Activated CD4-positive, alpha-beta T cell treated with anti-CD3 and anti-CD28 coated beads for 36 hours (primary cell): ENCODE measurements at regions not wholly inside any gene's neighbourhood (a gene's known extent, or its start where the extent isn't known, plus 50 kb on each side); places are given as distances from the start of the nearest gene placed in this dataset.
A peak's percentile ranks its signal among the peaks of the same experiment; 100 is the strongest.

ENCODE experiments used
- ATAC-seq: fragments of 200-7000 bp; cut with Tn5 transposase; one replicate; pipeline ENCODE4 v1.10.0; 2021; ENCODE audit warnings: mild to moderate bottlenecking, moderate library complexity
- CTCF ChIA-PET: fragments of 350-600 bp; sonication (Branson Sonifier 250); formaldehyde crosslinking; loops from one replicate; lab custom pipeline; 2021; ENCODE audit warnings: antibody characterized with exemption; lab: Charles Lee
- POLR2A ChIA-PET: fragments of 350-600 bp; sonication (Branson Sonifier 250); formaldehyde crosslinking; loops from one replicate; lab custom pipeline; 2021; ENCODE audit warnings: antibody characterized with exemption, inconsistent platforms; lab: Charles Lee
- DNase-seq: peaks from one replicate; pipeline ENCODE4 v3.0.0-alpha.2; 2020
- H3K27ac Mint-ChIP-seq: one replicate; pipeline ENCODE4 v1.8.0; 2021; ENCODE audit warnings: mixed read lengths
- H3K27me3 Mint-ChIP-seq: one replicate; pipeline ENCODE4 v1.8.0; 2021; ENCODE audit warnings: mixed read lengths
- H3K36me3 Mint-ChIP-seq: one replicate; pipeline ENCODE4 v1.8.0; 2021; ENCODE audit warnings: low read depth, mixed read lengths
- H3K4me1 Mint-ChIP-seq: one replicate; pipeline ENCODE4 v1.8.0; 2021; ENCODE audit warnings: mixed read lengths
- H3K4me3 Mint-ChIP-seq: one replicate; pipeline ENCODE4 v1.8.0; 2021; ENCODE audit warnings: mild to moderate bottlenecking, moderate library complexity, mixed read lengths
- H3K9me3 Mint-ChIP-seq: one replicate; pipeline ENCODE4 v1.8.0; 2021; ENCODE audit warnings: low read depth, mixed read lengths
- intact Hi-C, 2 experiments: fragments of 100-400 bp; cut with DNase I in 1 of 2; cut with micrococcal nuclease in 1 of 2; formaldehyde crosslinking; loops; one replicate each; pipeline versions ENCODE4 v1.14.2 to v1.15.1; 2022 to 2024; cut with DNase I, micrococcal nuclease

DNA sequence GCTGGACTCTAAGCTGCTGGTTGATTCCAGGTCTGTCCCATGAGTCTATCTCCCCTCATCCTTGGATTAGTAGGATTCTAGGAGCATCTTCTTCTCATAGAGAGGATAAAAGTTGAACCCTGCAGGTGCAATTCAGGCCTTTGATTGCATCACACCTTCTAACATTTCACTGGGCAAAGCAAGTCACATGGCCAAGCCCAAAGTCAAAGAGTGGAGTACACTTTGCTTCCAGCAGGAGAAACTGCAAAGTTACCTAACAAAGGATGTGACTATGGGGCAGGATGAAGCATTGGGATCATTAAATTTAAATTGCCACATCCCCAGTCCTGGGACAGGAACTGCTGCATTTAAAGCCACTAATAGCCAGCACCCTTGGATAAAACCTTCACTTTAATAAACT, 51.0 kb upstream of the EGFLAM start:
- Mint-ChIP-seq H3K9me3 (peaks cover 1% of the 10 kb centered on the region), H3K27ac (no peak overlapping the region), H3K4me1 (no peaks in the 10 kb centered on the region), H3K27me3 (peaks cover 7% of the 10 kb centered on the region), H3K36me3 (no peaks in the 10 kb centered on the region), H3K4me3 (no peak overlapping the region)
- intact Hi-C loops = no loop called here
- ChIA-PET POLR2A (no interaction called here), CTCF (interaction anchor here (0.7 kb wide), 1 partner anchor 57 kb away, joined by 3 read pairs; no protein-coding TSS in a partner anchor)
- no peak for DNase-seq
- no peak for ATAC-seq

DNA sequence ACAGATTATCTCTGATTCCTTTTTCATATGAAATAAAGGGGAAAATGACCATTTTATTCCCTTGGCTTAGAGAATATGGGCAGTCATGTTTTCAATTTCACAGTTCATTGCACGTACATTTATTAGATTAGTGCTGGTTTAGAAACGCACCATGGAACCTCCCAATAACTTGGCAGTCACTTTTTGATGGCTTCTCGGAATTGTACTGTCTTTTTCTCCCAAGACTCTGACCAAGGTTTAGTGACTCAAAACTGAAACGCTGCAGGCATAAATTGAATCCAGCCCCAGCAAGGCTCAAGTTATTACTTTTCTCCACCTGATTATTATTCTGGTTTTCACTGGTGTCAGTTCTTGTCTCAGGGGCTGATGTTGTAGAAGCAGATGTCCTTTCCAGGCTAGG, 55.6 kb upstream of the EGFLAM start:
- no peaks in the 10 kb centered on the region for H3K9me3 Mint-ChIP-seq
- no peaks in the 10 kb centered on the region for H3K4me1 Mint-ChIP-seq
- no peaks in the 10 kb centered on the region for H3K36me3 Mint-ChIP-seq
- no peak overlapping the region for H3K4me3 Mint-ChIP-seq
- no peak for DNase-seq
- ChIA-PET CTCF (no interaction called here), POLR2A (no interaction called here)
- intact Hi-C loops = loop anchor here in 1 of 2 experiments (1.0 kb wide), 1 partner anchor 17 kb away; no protein-coding TSS in a partner anchor
- ATAC-seq = no peak
- H3K27me3 Mint-ChIP-seq = peaks cover 7% of the 10 kb centered on the region
- no peak overlapping the region for H3K27ac Mint-ChIP-seq

DNA sequence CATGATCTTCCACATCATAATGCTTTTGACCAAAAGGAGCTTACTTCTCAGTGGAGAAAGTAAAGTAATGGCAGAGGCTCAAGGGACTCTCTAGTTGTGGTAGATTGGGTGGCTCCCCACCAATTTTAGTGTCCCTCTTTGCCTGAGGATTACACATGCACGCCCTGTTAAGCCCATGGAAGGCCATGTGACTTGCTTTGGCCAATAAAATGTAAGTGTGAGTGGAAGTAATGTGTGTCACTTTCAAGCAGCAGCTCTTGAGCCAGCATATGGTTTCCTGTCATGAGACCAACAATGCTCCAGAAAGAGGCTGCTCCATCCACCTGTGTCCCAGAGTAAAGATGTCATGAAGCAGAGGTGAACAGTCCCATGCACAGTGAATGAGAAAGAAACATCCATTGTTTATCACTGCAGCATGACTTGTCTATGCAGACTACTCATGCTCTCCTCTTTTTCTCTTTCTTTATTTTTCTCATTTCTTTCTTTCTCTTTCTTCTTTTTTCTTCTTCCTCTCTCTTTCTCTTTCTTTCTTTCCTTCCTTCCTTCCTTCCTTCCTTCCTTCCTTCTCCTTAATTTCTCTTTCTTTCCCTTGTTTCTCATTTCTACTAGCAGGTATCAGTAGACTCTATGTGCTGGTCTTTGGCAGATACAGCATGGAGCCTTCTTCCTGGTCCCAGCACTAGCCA, 57.3 kb upstream of the EGFLAM start:
- Mint-ChIP-seq H3K27me3 (peaks cover 7% of the 10 kb centered on the region), H3K9me3 (no peaks in the 10 kb centered on the region), H3K4me3 (no peak overlapping the region), H3K4me1 (no peaks in the 10 kb centered on the region), H3K36me3 (no peaks in the 10 kb centered on the region), H3K27ac (no peak overlapping the region)
- CTCF ChIA-PET = interaction anchor here (0.6 to 1.1 kb wide), 3 partner anchors 9 to 426 kb away, joined by 3 to 6 read pairs (median 5); no protein-coding TSS in a partner anchor
- DNase-seq (no peak), ATAC-seq (no peak)
- intact Hi-C loops = no loop called here
- POLR2A ChIA-PET = no interaction called here

DNA sequence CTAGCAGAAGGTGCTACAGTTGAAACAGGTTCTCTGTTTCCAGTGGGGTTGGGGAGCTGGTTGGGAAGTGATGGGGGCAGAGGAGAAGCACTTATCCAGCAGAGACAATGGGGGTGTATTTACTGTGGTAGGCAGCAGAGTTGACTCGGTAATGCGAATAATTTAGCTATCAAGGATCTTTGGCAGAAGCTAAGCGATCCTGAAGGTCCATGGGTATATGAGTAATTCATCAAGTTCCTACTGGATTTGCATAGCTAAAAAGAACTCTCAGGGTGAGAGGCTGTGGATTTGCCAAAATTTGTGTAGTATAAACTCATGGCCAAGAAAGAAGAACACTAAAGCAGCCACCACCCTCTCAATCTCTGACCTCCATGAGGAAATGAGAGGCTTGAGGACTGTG, 61.2 kb upstream of the EGFLAM start:
- DNase-seq (no peak), ATAC-seq (no peak)
- ChIA-PET POLR2A (no interaction called here), CTCF (no interaction called here)
- intact Hi-C loops = no loop called here
- Mint-ChIP-seq H3K36me3 (no peaks in the 10 kb centered on the region), H3K9me3 (no peaks in the 10 kb centered on the region), H3K4me3 (no peak overlapping the region), H3K27me3 (peaks cover 21% of the 10 kb centered on the region), H3K4me1 (peaks cover 4% of the 10 kb centered on the region), H3K27ac (no peak overlapping the region)

DNA sequence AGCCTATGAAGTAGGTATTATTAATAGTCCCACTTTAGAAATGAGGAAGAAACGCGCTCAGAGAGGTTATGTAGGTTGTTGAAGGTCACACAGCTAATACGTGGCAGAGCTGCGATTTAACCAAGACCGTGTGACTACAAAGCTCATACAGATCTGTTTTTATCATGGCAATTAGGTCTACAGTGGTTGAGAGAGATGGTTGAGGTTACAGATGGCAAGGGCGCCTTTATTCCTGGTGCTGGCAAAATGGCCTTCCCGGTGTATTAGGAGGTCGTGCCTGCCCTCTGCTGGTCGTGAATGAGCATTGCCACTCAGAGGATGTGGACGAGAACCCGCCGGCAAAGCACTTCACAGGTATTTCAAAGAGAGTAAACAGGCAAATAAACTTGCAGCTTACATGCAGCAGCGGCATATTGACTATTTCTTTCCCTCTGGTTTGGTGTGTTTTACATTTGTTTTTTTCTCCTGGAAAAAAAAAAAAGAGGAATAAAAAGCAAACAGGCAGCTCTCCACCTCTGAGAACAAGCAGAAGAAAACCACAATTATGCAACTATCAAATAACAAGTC, 65.3 kb upstream of the EGFLAM start:
- H3K27me3 Mint-ChIP-seq = peaks cover 21% of the 10 kb centered on the region
- ATAC-seq = peak; percentile 77
- POLR2A ChIA-PET = interaction anchor here (0.7 kb wide), 1 partner anchor 93 kb away, joined by 4 read pairs; no protein-coding TSS in a partner anchor

DNA sequence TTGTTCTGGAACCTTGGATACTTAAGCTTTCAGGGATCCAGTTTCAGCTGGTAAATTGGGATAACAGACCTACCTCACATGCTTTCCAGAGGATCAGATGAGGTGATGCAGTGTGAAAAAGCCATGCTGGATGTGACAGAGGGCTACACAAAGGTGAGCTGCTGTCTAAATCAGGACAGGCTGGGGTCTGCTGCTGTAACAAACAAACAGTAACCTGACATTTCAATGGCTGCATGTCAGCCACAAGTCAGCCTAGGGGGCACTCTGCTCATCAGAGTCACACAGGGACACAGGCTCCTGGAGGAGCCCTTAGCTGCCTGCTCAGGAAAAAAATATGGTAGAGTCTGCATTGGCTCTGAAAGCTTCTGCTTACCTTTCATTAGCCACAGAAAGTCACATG, 66.7 kb upstream of the EGFLAM start:
- no peak overlapping the region for H3K27ac Mint-ChIP-seq
- H3K9me3 Mint-ChIP-seq = no peaks in the 10 kb centered on the region
- no peaks in the 10 kb centered on the region for H3K36me3 Mint-ChIP-seq
- no peak overlapping the region for H3K4me3 Mint-ChIP-seq
- H3K4me1 Mint-ChIP-seq = peaks cover 4% of the 10 kb centered on the region
- no peak for DNase-seq
- ChIA-PET CTCF (interaction anchor here (0.7 to 3.9 kb wide), 10 partner anchors 9 to 779 kb away, joined by 3 to 25 read pairs (median 4); no protein-coding TSS in a partner anchor), POLR2A (no interaction called here)
- peaks cover 21% of the 10 kb centered on the region for H3K27me3 Mint-ChIP-seq
- intact Hi-C loops = loop anchor here in 1 of 2 experiments (5.0 kb wide), 1 partner anchor 779 kb away; no protein-coding TSS in a partner anchor
- no peak for ATAC-seq

More for the DNA sequence above, 65.3 kb upstream of the EGFLAM start:
- Mint-ChIP-seq H3K9me3 (no peaks in the 10 kb centered on the region), H3K36me3 (no peaks in the 10 kb centered on the region), H3K27ac (no peak overlapping the region), H3K4me1 (peaks cover 4% of the 10 kb centered on the region), H3K4me3 (no peak overlapping the region)
- CTCF ChIA-PET = interaction anchor here (0.6 to 3.9 kb wide), 17 partner anchors 9 to 1696 kb away, joined by 3 to 25 read pairs (median 4); no protein-coding TSS in a partner anchor
- intact Hi-C loops = loop anchor here (1.0 to 5.0 kb wide), 3 partner anchors 356 to 781 kb away; no protein-coding TSS in a partner anchor
- peak; percentile 78 for DNase-seq

DNA sequence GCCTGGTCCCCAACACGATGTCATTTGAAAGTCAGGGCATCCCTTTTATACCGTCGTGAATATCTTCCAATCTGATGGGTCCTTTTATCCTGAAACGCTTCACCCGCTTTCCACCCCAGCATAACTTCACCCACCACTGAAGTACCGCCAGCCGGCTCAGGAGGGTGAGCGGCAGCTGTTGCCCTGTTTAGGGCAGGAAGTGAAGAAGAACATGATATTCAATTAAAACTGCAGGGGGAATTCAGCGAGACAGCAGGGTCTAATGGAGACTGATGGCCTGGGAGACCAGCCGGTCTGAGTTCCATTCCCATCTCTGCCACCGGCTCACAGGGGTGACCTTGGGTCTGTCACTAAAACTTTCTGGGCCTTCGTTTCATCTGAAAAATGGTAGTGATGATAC, 68.2 kb upstream of the EGFLAM start:
- H3K27ac Mint-ChIP-seq = no peak overlapping the region
- no peaks in the 10 kb centered on the region for H3K36me3 Mint-ChIP-seq
- H3K4me3 Mint-ChIP-seq = no peak overlapping the region
- DNase-seq = no peak
- ChIA-PET CTCF (no interaction called here), POLR2A (no interaction called here)
- ATAC-seq = no peak
- intact Hi-C loops = loop anchor here in 1 of 2 experiments (5.0 kb wide), 1 partner anchor 778 kb away; no protein-coding TSS in a partner anchor
- H3K9me3 Mint-ChIP-seq = no peaks in the 10 kb centered on the region
- H3K27me3 Mint-ChIP-seq = peaks cover 23% of the 10 kb centered on the region
- peaks cover 4% of the 10 kb centered on the region for H3K4me1 Mint-ChIP-seq

DNA sequence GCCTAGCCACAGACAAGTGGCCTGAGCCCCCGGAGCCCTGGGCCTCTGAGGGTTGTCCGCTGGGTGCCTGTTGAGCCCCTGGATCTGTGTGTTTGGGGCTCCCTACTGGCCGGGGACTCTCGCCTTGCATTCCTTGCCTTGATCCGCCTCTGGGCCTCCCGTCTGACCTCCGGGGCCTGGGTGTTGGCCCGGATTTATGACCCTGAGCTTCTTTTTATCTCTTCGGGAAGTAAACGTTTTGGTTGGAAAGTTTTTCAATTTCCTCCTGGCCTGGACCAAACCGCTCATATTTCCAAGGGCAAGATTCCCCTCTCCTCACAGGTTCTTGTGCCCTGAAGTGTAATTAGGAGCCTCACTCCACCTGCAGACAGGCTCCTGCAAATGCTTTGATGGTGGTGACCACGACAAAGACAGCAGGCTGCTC, 69.3 kb upstream of the EGFLAM start:
- intact Hi-C loops = no loop called here
- Mint-ChIP-seq H3K9me3 (no peaks in the 10 kb centered on the region), H3K36me3 (no peaks in the 10 kb centered on the region), H3K27ac (no peak overlapping the region), H3K4me1 (peaks cover 4% of the 10 kb centered on the region), H3K4me3 (no peak overlapping the region), H3K27me3 (peaks cover 17% of the 10 kb centered on the region)
- POLR2A ChIA-PET = no interaction called here
- CTCF ChIA-PET = interaction anchor here (0.6 kb wide), 1 partner anchor 8 kb away, joined by 3 read pairs; no protein-coding TSS in a partner anchor
- ATAC-seq (no peak), DNase-seq (no peak)

DNA sequence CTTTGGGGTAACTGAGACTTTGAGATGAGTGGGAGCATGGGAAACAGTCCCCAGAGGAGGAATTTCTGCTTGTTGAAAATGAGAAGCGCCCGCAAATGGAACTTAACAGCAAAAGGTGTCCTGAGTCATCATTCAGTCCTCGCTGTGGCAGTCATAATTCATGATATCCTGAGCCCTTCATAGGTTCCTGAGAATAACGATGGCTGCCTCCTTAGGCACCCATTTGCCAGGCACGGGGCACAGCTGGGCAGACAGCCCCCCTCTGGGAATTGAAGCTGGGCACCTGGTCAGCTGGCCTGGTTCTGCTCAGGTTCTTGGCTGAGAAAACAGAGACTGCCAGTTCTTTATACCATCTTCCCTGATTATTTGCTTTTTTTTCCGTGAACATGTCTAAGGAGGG, 69.8 kb upstream of the EGFLAM start:
- ATAC-seq (no peak), DNase-seq (no peak)
- Mint-ChIP-seq H3K27ac (no peak overlapping the region), H3K27me3 (peaks cover 12% of the 10 kb centered on the region), H3K4me1 (peaks cover 4% of the 10 kb centered on the region), H3K9me3 (no peaks in the 10 kb centered on the region), H3K36me3 (no peaks in the 10 kb centered on the region), H3K4me3 (no peak overlapping the region)
- ChIA-PET POLR2A (no interaction called here), CTCF (interaction anchor here (0.8 kb wide), 1 partner anchor 12 kb away, joined by 5 read pairs; no protein-coding TSS in a partner anchor)
- intact Hi-C loops = no loop called here

DNA sequence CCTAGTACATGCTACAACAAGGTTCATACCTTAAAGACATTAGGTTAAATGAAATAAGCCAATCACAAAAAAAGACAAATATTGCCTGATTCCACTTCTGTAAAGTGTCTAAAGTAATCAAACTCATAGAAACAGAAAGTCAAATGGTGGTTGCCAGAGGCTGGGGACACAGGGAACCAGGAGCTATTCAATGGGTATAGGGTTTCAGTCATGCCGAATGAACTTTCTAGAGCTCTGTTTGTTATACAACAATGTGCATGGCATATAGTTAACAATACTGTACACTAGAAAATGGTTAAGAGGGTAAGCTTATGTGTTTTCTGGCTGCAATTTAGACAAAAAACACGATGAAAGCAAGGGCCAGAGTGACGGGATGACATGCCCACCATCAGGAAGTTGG, 70.8 kb upstream of the EGFLAM start:
- ChIA-PET CTCF (interaction anchor here (0.8 kb wide), 1 partner anchor 13 kb away, joined by 5 read pairs; no protein-coding TSS in a partner anchor), POLR2A (no interaction called here)
- intact Hi-C loops = no loop called here
- no peak overlapping the region for H3K27ac Mint-ChIP-seq
- no peaks in the 10 kb centered on the region for H3K9me3 Mint-ChIP-seq
- H3K4me3 Mint-ChIP-seq = no peak overlapping the region
- peaks cover 8% of the 10 kb centered on the region for H3K27me3 Mint-ChIP-seq
- H3K4me1 Mint-ChIP-seq = no peaks in the 10 kb centered on the region
- ATAC-seq = no peak
- H3K36me3 Mint-ChIP-seq = no peaks in the 10 kb centered on the region
- DNase-seq = no peak

DNA sequence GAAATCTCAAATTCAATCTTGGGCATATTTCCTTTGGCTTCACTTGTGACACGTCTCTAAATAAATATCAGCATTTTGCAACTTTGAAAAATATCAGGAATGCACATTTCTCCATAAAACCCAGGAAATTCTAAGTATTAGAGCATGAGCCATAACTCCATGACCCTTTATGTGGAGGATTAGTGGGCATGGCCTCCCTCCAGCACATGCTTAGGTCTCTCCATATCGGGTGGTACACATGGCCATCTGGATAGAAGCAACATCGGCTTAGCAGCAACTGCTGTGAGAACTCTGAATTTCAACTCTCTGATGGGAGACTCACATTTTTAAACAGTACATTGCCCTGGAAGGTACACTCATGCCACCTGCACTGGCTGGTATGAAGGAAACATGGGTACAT, 73.7 kb upstream of the EGFLAM start:
- Mint-ChIP-seq H3K27ac (no peak overlapping the region), H3K36me3 (no peaks in the 10 kb centered on the region), H3K4me1 (no peaks in the 10 kb centered on the region), H3K27me3 (peaks cover 6% of the 10 kb centered on the region), H3K9me3 (no peaks in the 10 kb centered on the region), H3K4me3 (no peak overlapping the region)
- ATAC-seq = no peak
- intact Hi-C loops = loop anchor here in 1 of 2 experiments (1.0 kb wide), 1 partner anchor 19 kb away; no protein-coding TSS in a partner anchor
- ChIA-PET CTCF (no interaction called here), POLR2A (no interaction called here)
- DNase-seq = no peak
